ENCODE measurements at regions not wholly inside any gene's neighbourhood (a gene's known extent, or its start where the extent isn't known, plus 50 kb on each side); places are given as distances from the start of the nearest gene placed in this dataset.
"Not testable (repeated sequence)": the region's sequence is repeated elsewhere in the genome, so short reads cannot be mapped to it uniquely, and the experiment has no call there.

DNA sequence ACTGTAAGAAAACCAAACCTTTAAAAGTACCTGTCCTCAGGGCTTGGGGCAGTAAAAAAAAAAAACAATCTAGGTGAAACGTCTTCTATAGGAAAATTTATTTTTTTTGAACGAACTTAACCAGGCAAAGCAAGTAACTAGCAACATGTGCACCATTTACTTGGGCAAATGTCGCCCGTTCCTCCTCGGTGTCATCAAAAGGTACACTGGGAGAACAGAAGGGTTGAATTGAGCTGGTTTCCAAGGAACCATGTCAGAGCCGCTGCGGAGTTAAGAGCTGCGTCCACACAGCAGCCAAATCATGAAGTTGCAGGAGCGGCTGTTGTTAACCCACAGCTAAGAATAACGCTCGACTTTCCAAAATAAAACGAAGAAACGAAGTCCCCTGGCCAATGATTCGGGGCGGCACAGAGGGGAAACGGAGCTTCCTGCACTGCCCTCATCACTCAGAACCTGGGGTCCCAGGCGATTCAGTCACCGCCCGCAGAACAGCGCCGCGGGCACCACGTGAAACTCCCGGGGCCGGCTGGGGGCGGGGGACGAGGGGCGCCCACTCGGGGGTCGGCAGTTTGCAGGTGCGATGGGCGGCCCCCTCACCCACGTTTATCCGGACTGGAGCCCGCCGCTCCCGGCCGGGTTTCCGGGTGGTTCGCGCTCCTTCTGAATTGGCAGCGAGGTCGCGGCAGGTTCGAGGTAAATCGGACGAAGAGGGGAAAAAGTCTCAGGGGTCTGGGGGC lies 53.6 kb upstream of the PLGLB1 start:
- DNase-seq, result peak; percentile 2 to 34 (median 6)

GRCh38 chr2:87075791-87076252 lies 54.2 kb upstream of the PLGLB1 start:
- DNase-seq, result peak; percentile 10 to 74 (median 20)

DNA sequence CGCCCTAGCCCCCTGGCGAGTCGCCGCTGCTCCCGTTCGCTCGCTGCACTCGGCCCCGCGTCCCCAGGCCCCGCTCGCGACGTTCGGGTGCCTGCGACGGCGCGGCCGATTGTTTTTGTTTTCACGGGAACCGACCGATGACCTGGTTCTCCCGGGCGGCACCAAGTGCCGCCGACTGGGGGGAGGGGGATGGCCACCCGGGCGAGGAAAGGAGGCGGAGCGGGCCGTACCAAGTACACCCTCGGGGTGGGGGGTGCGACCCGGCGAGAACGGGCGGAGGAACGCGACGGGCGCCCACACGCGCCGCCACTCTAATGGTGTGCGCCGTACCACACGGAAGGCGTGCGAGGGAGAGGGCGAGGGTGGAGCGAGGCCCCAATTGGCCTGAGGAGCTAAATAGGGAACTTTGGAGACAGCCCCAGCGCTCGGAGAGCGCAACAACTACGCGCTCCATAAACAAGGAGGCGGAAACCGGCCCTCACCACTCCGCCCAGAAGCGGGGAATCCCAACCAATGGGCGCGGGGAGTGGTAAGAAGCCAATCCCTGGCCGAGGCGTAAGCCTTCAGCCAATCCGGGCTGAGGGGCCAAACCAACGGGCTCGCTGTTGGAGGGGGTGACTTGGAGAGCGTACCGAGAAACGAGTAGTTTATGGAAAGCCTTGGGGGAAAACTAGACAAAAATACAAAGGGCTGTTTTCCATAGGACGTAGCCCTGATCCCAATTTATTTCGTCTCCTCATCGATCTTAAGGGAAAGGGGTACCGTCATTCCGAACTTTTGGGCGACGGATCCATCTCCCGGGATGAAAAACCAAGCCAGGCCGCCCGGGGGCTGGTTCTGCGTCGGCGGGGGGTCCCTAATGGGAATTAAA lies 54.8 kb upstream of the PLGLB1 start:
- peak; percentile 86 to 94 (median 89) for DNase-seq

GRCh38 chr2:87077124-87077446 lies 55.4 kb upstream of the PLGLB1 start:
- not testable (repeated sequence) for DNase-seq

GRCh38 chr2:87081727-87082126 lies 60.1 kb upstream of the PLGLB1 start:
- DNase-seq, result not testable (repeated sequence)

GRCh38 chr2:87088079-87088478 lies 66.4 kb upstream of the PLGLB1 start:
- not testable (repeated sequence) for DNase-seq

DNA sequence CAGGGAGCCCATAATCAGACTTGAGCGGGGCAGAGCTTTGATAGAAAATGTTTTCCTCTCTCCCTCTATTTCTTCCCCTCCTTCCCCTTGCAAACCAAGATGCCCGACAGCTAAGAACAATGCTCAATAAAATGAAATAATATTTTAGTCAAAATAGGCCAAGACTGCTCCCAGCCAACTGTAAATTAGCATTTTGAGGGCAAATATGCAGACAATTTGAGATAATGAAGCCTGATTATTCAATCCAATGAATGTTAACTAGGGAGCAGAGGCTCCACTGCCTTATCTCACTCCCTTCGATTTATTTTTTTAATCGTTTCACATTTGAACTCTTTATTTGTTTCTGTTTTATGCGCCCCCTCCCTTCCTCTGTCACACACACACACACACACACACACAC lies 67.8 kb upstream of the PLGLB1 start:
- DNase-seq, result not testable (repeated sequence)

- DNase-seq, result not testable (repeated sequence)
Measured at GRCh38 chr2:87093252-87093651, 71.6 kb upstream of the PLGLB1 start.

DNA sequence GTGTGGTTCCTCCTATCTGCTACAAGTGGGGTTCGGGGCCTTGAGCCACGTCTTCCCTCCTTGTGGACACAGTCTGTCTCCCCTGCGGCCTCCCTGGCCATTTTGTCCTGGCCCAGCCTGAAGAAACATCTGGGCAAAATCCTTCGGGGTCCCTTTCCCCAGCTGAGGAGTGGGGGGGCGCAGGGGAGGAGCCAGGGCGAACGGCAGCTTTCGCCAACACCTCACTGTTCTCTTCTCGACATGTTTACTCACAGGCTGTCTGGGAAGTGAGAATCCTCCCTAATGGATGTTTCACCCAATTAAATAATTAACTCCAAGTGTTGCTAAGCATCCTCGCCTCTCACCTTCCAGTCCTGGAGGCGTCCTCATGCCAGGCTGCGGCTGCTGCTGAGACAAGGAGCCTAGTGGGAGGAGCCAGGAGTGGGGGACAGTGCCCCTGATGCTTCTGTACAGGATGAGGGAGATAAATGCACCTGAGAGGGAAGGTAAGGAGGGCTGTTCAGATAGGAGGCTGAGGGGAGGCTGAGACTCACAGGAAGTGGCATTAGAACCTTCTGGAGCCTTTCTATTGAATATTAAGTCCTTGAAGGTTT lies 72.4 kb upstream of the PLGLB1 start:
- DNase-seq, result not testable (repeated sequence)

DNA sequence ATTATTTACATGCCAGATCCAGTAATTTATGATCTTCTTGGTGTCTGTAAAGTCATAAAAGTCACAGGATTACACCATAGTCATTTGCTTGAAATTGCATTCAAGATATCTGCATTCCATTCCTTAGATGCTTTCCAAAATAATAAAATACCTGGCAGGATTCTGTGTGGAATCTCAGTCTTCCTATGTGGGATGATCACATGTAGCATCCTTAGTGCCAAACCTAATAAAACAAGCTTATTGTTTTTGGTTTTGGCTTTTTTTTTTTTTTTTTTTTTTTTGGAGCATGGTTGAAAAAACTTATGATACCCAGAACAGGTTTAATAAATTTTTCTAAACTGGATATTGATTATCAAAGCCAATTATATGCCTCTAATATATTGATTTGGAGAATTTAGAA lies 74.2 kb upstream of the PLGLB1 start:
- DNase-seq, result peak in 1 of 3 donors; percentile 13

DNA sequence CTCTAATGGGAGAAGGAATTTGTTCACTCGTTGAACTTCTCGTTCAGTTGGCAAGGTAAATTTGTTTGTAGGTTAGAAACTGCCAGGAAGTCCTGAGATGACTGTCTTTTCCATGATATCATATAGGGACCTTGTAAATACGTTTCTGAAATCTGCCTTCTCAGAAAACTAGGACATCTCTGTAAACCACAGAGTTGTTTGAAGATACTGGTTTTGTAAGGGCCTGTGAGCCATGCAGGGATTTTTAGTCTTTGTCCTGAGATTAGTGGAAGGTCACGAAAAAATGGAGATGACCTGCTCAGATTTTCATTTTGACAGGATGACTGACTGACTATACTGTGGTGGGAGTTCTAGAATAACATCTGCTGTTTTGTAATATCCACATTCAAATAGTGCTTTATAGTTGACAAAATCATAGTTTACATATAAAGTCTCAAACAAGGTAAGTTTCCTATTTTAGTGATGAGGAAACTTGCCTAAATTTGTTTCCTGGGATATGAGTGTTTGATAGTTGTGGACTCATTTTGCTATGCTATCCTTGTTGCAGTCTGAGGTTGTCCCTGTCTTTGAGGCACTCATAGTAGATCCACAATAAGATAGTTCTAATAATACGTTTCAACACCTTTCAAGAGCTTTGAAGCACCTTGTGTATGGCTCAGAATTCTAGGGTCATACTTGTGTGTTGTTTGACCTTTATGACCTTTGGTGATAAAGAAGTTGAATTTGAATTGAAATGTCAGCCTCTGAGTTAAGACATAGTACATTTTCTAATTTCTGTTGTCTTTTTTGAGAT lies 107.3 kb upstream of the PLGLB1 start:
- not testable (repeated sequence) for DNase-seq

DNA sequence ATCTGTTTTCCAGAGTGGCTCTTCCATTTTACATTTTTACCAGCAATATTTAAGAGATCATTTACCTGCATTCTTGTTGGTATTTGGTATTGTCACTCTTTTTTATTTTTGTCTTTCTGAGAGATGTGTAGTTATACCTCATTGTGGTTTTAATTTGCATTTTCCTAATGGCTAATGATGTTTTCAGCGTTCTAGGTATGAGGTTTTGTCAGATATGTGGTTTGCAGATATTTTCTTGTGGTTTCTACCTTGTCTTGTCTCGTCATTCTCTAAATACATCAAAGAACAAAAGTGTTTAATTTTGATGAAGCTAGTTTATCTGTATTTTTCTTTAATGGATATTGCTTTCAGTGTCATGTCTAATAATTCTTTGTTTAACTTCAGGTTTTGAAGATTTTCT lies 110.9 kb upstream of the PLGLB1 start:
- not testable (repeated sequence) for DNase-seq

- not testable (repeated sequence) for DNase-seq
Measured at GRCh38 chr2:87151835-87152493, 130.3 kb upstream of the PLGLB1 start.

DNA sequence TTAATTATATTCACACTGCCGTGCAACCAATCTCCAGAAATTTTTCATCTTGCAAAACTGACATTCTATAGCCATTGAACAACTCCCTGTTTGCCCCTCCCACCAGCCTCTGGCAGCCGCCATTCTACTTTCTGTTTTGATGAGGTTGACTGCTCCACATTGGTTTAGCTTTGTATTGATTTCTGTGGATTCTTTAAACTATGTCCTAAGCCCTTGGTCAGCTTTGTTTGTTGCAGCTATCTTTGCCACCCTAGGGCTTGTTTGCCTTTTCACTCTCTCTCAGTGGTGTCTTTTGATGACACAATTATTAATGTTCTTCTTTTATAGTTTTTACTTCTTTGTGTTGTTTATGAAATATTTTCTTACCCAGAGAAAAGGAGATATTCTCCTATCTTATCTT lies 152.8 kb upstream of the PLGLB1 start:
- not testable (repeated sequence) for DNase-seq

DNA sequence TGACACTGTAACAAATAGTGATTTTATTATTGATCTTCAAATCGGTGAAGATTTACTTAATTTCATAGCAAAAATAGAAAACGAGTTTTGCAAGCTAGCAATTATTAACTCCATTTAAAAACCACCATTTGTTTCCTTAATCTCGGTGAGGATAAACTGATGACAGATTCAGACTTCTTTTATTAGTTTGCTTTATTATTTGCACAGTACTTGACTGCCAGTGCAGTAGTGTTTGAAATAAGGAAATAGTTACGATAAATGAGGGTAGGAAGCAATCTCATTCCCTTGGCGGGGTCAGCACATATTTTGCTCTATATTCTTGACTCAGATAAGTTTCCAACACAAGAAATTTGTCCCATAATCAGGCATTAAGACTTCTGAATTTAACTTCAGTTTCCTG lies 161.7 kb upstream of the PLGLB1 start:
- DNase-seq, result not testable (repeated sequence)

GRCh38 chr2:87184260-87184659 lies 162.6 kb upstream of the PLGLB1 start:
- not testable (repeated sequence) for DNase-seq

DNA sequence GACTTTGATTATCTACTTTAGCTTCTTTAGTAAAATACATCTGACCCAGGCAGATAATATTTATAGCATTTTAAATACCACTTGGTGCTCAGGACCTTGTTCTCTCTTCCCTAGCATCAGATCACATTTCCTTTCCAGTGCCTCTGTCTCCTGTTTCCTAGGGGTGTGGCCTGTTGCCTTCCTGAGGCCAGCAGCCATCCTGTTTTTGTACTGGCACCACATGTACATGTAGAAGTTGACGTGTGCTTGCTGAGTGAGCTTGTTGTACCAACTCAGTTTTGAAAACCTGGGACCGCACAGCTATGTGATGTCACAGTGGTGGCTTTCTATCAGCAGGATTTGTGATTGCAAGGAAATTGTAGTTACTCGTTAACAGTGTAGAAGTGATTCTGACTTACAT lies 167.6 kb upstream of the PLGLB1 start:
- not testable (repeated sequence) for DNase-seq

- not testable (repeated sequence) for DNase-seq
Measured at GRCh38 chr2:87193336-87193735, 171.7 kb upstream of the PLGLB1 start.

GRCh38 chr2:87194254-87194999 lies 172.8 kb upstream of the PLGLB1 start:
- DNase-seq, result not testable (repeated sequence)

GRCh38 chr2:87196720-87197388 lies 175.2 kb upstream of the PLGLB1 start:
- DNase-seq, result not testable (repeated sequence)
